ENCODE measurements at regions not wholly inside any gene's neighbourhood (a gene's known extent, or its start where the extent isn't known, plus 50 kb on each side); places are given as distances from the start of the nearest gene placed in this dataset.
"Not testable (repeated sequence)": the region's sequence is repeated elsewhere in the genome, so short reads cannot be mapped to it uniquely, and the experiment has no call there.

DNA sequence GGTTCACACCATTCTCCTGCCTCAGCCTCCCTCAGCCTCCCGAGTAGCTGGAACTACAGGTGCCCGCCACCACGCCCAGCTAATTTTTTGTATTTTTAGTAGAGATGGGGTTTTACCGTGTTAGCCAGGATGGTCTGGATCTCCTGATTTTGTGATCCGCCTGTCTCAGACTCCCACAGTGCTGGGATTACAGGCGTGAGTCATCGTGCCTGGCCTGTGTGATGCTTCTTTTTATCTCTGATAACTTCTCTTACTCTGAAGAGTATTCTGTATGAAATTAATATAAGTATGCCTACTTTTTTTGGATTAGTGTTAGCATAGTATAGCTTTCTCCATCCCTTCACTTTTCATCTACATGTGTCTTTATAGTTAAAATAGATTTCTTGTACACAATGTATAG lies 180.8 kb upstream of the GALNT15 start:
- TF ChIP-seq EZH2 (IDR thresholded peaks at IDR 0.05; ENCODE audit: low read length): not testable (repeated sequence)
- TF ChIP-seq, protein P1, sequence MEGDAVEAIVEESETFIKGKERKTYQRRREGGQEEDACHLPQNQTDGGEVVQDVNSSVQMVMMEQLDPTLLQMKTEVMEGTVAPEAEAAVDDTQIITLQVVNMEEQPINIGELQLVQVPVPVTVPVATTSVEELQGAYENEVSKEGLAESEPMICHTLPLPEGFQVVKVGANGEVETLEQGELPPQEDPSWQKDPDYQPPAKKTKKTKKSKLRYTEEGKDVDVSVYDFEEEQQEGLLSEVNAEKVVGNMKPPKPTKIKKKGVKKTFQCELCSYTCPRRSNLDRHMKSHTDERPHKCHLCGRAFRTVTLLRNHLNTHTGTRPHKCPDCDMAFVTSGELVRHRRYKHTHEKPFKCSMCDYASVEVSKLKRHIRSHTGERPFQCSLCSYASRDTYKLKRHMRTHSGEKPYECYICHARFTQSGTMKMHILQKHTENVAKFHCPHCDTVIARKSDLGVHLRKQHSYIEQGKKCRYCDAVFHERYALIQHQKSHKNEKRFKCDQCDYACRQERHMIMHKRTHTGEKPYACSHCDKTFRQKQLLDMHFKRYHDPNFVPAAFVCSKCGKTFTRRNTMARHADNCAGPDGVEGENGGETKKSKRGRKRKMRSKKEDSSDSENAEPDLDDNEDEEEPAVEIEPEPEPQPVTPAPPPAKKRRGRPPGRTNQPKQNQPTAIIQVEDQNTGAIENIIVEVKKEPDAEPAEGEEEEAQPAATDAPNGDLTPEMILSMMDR (optimal IDR thresholded peaks at IDR 0.05 in 1 of 3, IDR thresholded peaks at IDR 0.05 in 1 of 3, conservative IDR thresholded peaks at IDR 0.05 in 1 of 3; ENCODE audit: extremely low read depth in 1 of 3, insufficient read depth in 2 of 3, low read length in 3 of 3): not testable (repeated sequence)

Measured in keratinocyte (primary cell).